ENCODE measurements at regions not wholly inside any gene's neighbourhood (a gene's known extent, or its start where the extent isn't known, plus 50 kb on each side); places are given as distances from the start of the nearest gene placed in this dataset.

DNA sequence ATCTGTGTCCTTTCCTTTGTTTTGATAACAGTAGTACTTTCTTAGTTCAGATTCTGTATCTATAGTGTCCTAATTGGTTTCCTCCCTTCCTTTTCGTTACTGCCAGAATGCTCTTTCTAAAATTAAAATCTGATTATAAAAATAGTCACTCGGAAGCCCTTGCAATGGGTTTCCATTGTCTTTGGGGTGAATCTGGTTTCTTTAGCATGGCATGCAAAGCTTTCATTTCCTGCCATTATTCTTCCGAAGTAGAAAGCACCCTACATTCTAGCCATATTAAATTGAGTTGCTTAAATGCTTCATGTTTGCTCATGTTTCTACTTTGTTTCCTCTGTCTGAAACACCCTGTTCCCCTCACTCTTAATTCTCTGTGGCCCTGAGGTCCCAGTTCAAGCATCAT, 53.2 kb upstream of the MACF1 start:
- TF ChIP-seq CTCF (IDR thresholded peaks at IDR 0.05; ENCODE audit: insufficient read depth, low read length): no peak
- no peak for TF ChIP-seq POLR2AphosphoS5 (IDR thresholded peaks at IDR 0.05; ENCODE audit: low read depth)
- no peak for TF ChIP-seq SPI1 (IDR thresholded peaks at IDR 0.05; ENCODE audit: borderline replicate concordance, low read depth)
